ENCODE measurements at regions not wholly inside any gene's neighbourhood (a gene's known extent, or its start where the extent isn't known, plus 50 kb on each side); places are given as distances from the start of the nearest gene placed in this dataset.

DNA sequence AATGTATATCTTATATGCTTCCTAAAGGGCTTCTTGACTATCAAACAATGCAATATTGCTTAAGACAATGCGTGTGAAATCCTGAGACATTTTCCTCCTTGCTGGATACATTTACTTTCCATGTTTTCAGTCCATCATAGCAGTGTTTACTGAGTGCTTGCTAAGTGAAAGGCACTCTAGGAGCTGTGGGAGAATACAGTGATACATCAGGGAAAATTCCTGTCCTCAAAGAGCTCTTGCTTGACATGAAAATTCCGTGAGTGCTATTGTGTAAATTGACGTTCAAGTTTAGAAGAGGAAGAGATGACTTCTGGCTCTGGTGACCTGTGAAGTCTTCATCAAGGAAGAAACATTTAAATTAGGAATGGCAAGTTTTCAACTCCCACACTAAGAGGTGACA is 449.4 kb upstream of the SOX11 start:
- TF ChIP-seq, protein P1, sequence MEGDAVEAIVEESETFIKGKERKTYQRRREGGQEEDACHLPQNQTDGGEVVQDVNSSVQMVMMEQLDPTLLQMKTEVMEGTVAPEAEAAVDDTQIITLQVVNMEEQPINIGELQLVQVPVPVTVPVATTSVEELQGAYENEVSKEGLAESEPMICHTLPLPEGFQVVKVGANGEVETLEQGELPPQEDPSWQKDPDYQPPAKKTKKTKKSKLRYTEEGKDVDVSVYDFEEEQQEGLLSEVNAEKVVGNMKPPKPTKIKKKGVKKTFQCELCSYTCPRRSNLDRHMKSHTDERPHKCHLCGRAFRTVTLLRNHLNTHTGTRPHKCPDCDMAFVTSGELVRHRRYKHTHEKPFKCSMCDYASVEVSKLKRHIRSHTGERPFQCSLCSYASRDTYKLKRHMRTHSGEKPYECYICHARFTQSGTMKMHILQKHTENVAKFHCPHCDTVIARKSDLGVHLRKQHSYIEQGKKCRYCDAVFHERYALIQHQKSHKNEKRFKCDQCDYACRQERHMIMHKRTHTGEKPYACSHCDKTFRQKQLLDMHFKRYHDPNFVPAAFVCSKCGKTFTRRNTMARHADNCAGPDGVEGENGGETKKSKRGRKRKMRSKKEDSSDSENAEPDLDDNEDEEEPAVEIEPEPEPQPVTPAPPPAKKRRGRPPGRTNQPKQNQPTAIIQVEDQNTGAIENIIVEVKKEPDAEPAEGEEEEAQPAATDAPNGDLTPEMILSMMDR (IDR thresholded peaks at IDR 0.05): no peak
- no peak for DNase-seq (ENCODE audit: extremely low spot score, unreplicated experiment)
- Mint-ChIP-seq H3K36me3 (ENCODE audit: unreplicated experiment) (no peaks in the 10 kb centered on the region), H3K27me3 (ENCODE audit: unreplicated experiment) (no peaks in the 10 kb centered on the region), H3K4me1 (ENCODE audit: unreplicated experiment) (no peaks in the 10 kb centered on the region), H3K9me3 (ENCODE audit: unreplicated experiment) (no peaks in the 10 kb centered on the region), H3K4me3 (ENCODE audit: unreplicated experiment) (no peak overlapping the region), H3K27ac (ENCODE audit: unreplicated experiment) (no peak overlapping the region)

DNA sequence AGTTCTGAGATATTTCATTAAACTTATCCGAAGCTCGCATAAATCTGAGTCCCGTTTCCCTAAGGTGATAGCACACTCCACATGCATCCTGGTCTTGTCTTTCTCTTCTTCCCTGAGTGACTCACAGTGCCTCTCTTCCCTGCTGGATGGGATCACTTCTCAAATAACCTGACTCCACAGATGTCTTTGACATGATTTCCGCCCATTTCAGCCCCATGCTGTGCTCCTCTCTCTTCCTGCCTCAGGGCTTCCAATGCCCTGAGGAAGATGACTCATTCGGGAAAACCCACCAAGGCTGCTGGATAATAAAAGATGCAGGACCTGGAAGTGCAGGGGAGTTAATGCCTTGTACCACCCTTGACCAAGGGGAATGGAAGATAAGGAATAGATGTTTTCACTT is 441.7 kb upstream of the SOX11 start:
- Mint-ChIP-seq H3K4me3 (ENCODE audit: unreplicated experiment) (no peak overlapping the region), H3K4me1 (ENCODE audit: unreplicated experiment) (peaks cover 2% of the 10 kb centered on the region), H3K27ac (ENCODE audit: unreplicated experiment) (no peak overlapping the region), H3K27me3 (ENCODE audit: unreplicated experiment) (no peaks in the 10 kb centered on the region), H3K9me3 (ENCODE audit: unreplicated experiment) (no peaks in the 10 kb centered on the region), H3K36me3 (ENCODE audit: unreplicated experiment) (no peaks in the 10 kb centered on the region)
- TF ChIP-seq, protein P1 (IDR thresholded peaks at IDR 0.05): no peak
- DNase-seq (ENCODE audit: extremely low spot score, unreplicated experiment): no peak

DNA sequence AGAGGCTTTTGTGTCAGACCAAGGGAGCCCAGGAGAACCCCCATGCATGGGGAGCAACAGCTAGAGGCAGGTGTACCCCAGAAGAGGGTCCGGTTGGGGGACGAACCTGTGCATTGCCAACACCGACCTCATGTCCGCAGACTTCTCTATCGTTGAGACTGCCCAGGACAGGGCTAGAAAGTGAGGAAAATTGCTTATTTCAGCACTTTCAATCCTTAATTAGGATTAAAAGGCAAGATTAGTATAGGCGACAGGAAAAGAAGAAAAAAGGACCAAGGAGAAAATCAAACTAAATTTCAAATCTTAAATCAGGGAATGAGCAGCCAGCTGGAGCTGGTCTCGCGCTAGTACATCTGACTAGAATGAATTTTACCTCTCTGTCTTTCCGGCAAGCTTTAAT is 438.9 kb upstream of the SOX11 start:
- H3K9me3 Mint-ChIP-seq (ENCODE audit: unreplicated experiment): no peaks in the 10 kb centered on the region
- peaks cover 2% of the 10 kb centered on the region for H3K4me1 Mint-ChIP-seq (ENCODE audit: unreplicated experiment)
- TF ChIP-seq, protein P1 (IDR thresholded peaks at IDR 0.05): no peak
- no peak overlapping the region for H3K4me3 Mint-ChIP-seq (ENCODE audit: unreplicated experiment)
- no peak for DNase-seq (ENCODE audit: extremely low spot score, unreplicated experiment)
- no peaks in the 10 kb centered on the region for H3K27me3 Mint-ChIP-seq (ENCODE audit: unreplicated experiment)
- no peaks in the 10 kb centered on the region for H3K36me3 Mint-ChIP-seq (ENCODE audit: unreplicated experiment)
- no peak overlapping the region for H3K27ac Mint-ChIP-seq (ENCODE audit: unreplicated experiment)

DNA sequence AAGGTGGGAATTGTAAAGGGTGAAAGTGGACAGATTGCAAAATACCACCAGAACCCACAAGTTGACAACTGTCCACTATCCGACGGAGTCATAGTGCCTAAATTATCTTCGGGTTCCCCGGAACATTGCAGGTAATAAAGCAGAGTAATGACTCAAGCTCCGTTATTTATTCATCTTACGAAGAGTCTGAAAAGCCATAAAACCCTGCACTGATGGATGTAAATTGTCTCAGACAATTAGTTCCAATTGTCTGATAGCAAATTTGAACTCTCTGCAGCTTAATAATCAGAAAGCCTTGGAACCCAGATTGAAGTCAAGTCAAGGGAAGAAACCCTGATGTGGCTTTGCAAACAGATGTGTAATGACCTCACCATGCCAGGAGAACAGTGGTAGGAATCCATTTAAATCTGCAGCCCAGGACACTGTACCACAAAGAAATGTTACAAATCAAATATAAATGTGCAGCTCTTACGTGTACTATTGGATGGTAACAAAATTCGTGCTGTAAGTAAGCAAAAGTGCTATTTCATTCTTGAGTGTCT is 437.3 kb upstream of the SOX11 start:
- Mint-ChIP-seq H3K27ac (ENCODE audit: unreplicated experiment) (no peak overlapping the region), H3K4me1 (ENCODE audit: unreplicated experiment) (peaks cover 2% of the 10 kb centered on the region), H3K9me3 (ENCODE audit: unreplicated experiment) (peaks cover 6% of the 10 kb centered on the region), H3K27me3 (ENCODE audit: unreplicated experiment) (no peaks in the 10 kb centered on the region), H3K36me3 (ENCODE audit: unreplicated experiment) (no peaks in the 10 kb centered on the region), H3K4me3 (ENCODE audit: unreplicated experiment) (no peak overlapping the region)
- TF ChIP-seq, protein P1 (IDR thresholded peaks at IDR 0.05): no peak
- DNase-seq (ENCODE audit: extremely low spot score, unreplicated experiment): no peak

DNA sequence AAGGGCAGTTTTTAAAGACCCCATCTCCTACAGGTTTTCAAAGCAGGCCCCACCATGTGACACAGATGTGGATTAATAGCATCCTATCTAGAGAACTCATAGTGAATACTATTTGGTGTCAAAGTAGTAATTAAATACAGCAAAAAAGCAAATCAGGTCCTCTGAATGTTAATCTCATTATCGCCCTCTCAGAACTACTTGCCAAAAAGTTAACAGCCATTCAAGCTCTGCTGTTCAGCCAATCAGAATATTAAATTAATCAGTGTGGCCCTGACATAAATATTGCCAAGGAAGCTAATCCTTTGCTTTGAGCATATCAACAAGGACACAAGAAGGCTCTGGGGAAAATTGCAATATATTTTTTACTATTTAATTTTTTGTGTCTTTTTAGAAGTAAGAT is 428.9 kb upstream of the SOX11 start:
- no peak overlapping the region for H3K27ac Mint-ChIP-seq (ENCODE audit: unreplicated experiment)
- H3K27me3 Mint-ChIP-seq (ENCODE audit: unreplicated experiment): peaks cover 3% of the 10 kb centered on the region
- TF ChIP-seq, protein P1 (IDR thresholded peaks at IDR 0.05): no peak

More for the DNA sequence above, 428.9 kb upstream of the SOX11 start:
- H3K36me3 Mint-ChIP-seq (ENCODE audit: unreplicated experiment): no peaks in the 10 kb centered on the region
- no peaks in the 10 kb centered on the region for H3K4me1 Mint-ChIP-seq (ENCODE audit: unreplicated experiment)
- H3K4me3 Mint-ChIP-seq (ENCODE audit: unreplicated experiment): no peak overlapping the region
- DNase-seq (ENCODE audit: extremely low spot score, unreplicated experiment): no peak
- peaks cover 28% of the 10 kb centered on the region for H3K9me3 Mint-ChIP-seq (ENCODE audit: unreplicated experiment)

All from osteocyte (in vitro differentiated cells).